ENCODE measurements at regions not wholly inside any gene's neighbourhood (a gene's known extent, or its start where the extent isn't known, plus 50 kb on each side); places are given as distances from the start of the nearest gene placed in this dataset.

DNA sequence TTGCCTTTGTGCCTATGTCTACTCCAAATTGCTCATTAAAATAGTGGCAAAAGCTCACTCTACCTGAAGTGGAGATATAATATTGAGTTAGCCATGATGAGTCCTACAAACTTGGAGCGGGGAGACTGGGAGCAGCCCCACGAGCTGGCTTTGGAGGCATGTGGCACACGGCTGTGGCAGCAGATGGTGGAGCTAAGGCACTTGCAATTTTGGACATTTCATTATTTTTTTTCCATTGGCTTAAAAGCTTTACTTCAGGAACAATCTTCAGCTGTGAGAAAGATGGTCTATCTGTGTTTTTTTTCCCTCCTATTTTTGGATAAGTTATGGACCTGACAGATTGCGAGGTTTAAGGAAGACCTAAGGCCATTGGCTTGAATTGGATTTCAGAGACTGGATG, 578.3 kb downstream of the CMPK2 start:
- DNase-seq (ENCODE audit: low read depth in 2 of 2) = no peak

GRCh38 chr2:6288791-6289190, 576.9 kb downstream of the CMPK2 start:
- no peak for DNase-seq (ENCODE audit: low read depth in 2 of 2)

DNA sequence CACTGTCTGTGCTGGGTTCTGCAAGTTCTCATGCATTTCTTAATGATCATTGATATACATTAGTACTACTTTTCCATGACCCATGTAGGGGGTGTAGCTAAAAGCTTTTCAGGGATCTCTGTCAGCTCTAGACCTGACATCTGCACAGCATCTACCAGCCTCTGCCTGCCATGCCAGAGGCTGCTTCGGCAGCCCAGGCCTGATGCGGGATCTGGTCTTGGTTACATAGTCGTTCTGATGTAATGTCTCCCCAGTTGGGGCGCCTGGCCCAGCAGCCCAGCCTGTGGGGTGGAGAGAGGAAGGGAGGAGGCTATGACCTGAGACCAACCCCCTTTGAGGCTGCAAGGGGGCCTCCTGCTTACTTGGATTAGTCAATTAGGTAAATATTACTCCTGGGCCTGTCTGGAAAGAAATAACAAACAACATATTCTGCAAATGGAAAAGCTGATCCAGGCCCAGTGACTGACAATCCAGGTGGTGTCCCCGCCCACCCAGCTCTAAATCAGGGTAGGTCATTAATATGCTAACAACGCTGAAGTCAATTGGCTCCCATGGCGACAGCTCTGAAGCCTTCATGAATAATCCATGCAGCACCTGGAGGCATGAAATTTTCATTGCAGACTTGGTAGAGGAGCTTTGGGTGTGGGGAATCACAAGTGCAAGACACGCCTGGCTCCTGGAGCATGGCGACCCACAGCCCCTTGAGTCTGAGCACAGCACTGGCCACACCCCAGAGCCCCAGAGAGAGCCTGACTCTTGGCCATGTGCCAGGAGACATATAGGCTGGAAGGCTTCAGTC, 575.3 kb downstream of the CMPK2 start:
- DNase-seq (ENCODE audit: low read depth in 2 of 2) = no peak

- no peak for DNase-seq (ENCODE audit: low read depth in 2 of 2)
Observed at GRCh38 chr2:6294791-6295190, 570.9 kb downstream of the CMPK2 start.

DNA sequence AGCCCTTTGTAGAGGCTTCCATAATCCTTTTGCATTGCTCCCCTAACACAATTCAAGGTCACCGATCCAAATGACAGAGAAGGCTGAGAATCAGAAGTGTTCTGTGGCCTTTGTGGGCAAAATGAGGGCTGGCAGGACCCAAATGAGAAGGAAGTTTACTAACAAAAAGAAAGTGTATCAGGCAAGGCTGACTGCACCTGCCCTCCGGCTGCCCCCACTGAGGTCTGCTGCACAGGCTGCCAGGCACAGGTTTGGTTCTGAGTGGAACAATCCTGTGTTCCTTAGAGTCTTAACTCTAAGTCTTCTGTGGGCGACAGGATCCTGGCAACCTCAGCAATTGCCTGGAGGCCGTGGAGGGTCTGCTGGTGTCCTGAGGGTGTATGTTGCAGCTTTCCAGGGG, 568.5 kb downstream of the CMPK2 start:
- no peak for DNase-seq (ENCODE audit: low read depth in 2 of 2)

GRCh38 chr2:6301426-6301825, 564.3 kb downstream of the CMPK2 start:
- DNase-seq (ENCODE audit: low read depth in 2 of 2) = no peak

GRCh38 chr2:6308986-6309385, 556.7 kb downstream of the CMPK2 start:
- no peak for DNase-seq (ENCODE audit: low read depth in 2 of 2)

DNA sequence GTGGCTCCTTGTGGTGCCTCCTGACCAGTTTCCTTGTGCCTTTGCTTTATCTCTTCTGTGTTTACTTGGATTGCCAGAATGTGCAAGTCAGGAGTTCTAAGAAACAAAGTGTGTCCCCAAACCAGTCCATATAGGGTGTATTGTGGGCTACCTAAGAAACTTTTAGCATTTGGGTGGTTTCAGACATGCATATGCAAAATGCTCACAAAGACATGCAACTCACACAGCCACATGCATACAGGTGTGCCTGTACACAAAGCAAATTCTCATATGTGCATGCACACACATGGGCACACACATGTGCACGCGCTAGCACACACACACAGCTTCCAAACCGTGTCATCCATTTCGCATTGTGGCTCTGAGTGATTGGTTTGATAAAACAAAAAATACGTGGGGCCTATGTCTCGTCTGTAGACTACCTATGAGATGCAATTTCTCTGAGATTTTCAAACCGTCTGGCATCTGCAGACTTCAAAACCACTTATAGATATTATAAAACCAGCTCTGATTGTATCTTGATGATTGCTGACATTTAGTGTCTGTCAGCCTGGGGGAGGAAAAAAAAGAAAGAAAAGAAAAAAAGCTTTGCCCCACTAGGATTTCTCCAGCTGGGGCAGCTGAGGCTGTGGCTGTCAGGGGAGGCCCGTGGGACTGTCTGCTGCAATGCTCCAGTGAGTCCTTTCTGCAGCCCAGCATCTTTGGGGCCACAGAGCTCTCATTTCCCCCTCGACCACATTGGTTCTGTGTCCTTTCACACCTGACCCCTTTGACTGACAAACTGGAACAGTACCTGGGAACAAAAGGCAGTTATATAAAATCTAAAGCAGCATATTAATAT, 556.1 kb downstream of the CMPK2 start:
- no peak for DNase-seq (ENCODE audit: low read depth in 2 of 2)

DNA sequence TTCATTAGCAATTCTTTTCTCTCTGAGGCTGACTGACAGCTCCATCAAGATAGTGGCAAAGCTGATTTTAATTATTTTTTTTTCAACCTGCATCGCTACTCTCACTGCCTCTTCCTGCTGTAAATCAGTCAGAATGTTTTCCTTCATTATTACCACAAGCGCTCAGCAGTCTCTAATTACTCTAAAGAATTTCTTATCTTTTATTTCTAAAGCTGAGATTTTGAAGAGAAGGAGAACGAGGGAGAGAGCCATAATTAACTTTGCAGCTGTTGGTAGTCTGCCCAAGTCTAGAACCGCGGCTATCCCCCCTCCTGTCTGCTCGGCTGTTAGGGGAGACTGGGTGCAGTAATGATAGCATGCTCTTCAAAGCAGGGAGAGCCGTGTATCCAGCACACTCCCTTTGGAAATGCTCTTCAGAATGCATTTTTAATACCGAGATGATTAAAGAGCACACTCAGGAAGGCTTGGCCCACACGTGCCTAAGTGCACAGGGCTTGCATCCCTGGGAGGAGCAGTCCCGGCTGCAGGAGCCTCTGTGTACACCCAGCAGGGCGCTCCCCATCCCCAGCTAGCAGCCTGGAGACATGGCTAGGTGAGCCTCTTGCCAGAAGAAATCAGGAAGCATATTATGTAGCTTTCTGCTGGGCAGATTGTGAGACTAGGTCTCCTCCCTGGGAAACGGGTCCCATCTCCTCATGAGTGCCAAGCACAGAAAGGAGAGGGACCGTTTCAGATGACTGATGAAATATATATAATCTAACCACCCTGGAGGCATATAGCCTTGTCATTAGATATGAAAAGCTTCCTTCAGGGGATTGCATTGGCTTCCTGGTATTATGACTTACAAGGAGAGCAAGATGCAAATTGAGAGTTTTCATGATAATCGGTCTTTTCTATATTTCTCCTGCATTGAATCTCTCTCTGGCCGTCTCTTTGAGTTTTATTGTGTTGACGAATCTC, 555.2 kb downstream of the CMPK2 start:
- DNase-seq (ENCODE audit: low read depth in 2 of 2) = no peak

GRCh38 chr2:6312367-6312766, 553.3 kb downstream of the CMPK2 start:
- DNase-seq (ENCODE audit: low read depth in 2 of 2) = no peak

GRCh38 chr2:6314218-6314960, 551.3 kb downstream of the CMPK2 start:
- DNase-seq (ENCODE audit: low read depth in 2 of 2) = no peak

- DNase-seq (ENCODE audit: low read depth in 2 of 2) = no peak
Observed at GRCh38 chr2:6325616-6326015, 540.1 kb downstream of the CMPK2 start.

DNA sequence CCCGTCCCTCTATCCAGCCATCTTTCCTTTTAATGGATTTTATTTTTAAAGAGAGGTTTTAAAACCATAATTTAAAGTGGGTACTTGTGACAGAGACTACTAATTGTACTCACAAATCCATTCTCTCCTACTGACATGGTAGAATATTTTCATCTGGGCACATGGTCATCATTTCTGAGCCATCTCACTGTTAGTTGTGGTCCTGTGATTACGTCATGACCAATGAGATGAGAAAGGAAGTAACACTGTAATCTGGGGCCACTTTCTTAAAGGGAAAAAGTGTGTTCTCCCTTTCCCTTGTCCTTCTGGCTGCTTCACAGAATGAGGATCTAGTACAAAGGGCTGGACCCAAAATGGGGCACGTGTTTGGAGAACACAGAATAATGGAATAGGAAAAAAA, 538.7 kb downstream of the CMPK2 start:
- no peak for DNase-seq (ENCODE audit: low read depth in 2 of 2)

- no peak for DNase-seq (ENCODE audit: low read depth in 2 of 2)
Observed at GRCh38 chr2:6336752-6337471, 528.8 kb downstream of the CMPK2 start.

DNA sequence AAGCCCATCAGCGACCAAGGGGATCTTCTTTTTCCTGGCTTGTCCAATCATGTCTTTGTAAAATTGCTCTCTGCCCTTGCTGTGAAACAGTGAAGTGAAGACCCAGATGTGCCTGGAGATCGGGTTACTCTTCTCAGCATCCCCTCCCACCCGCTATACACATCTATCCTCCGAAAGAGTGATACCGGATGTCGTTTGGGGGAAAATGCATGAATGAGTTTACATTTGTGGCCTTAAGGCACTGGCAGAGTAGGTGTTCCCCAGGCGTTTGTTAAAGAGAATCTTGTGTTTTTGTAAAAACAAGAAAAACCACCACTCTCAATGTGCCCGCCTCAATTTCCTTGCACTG, 528.3 kb downstream of the CMPK2 start:
- DNase-seq (ENCODE audit: low read depth in 2 of 2) = no peak

GRCh38 chr2:6341588-6342129, 524.0 kb downstream of the CMPK2 start:
- no peak for DNase-seq (ENCODE audit: low read depth in 2 of 2)

- no peak for DNase-seq (ENCODE audit: low read depth in 2 of 2)
Observed at GRCh38 chr2:6342273-6342920, 523.3 kb downstream of the CMPK2 start.

DNA sequence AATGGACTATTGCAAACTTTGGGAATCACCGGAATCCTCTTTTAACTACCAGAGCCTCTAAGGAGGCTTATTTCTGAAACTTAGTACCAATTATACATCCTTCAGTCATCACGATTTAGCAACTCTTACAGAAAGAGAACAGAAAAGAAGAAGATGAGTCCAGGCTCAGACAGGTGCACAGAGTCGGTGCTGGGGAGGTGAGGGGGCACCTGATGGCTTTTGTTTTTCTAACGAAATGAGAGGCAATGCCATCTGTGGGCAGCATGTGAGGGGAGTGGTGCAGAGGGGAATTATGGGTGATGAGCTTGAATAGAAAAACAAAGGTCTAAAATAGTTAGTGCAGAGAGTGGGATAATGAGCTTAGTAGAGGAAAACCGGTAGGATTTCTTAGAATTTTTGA, 522.6 kb downstream of the CMPK2 start:
- DNase-seq (ENCODE audit: low read depth in 2 of 2) = no peak

DNA sequence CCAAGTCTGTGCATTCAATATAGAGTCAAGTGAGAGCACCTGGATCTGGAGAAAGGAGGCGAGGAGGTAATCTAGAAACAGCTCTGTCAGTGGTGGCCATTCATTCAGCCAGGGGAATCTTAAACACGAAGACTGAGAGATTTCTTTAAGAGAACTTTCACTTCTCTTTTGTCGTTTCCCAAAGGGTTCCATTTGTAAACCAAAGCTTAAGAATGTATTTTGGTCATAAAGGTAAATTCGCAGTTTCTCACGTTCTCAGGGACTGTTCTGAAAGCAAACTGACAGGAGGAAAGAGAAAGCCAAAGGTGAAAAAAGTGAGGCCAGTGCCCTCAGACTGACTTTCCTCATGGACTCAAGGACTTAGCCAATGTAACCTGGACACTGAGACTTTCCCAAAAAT, 513.5 kb downstream of the CMPK2 start:
- no peak for DNase-seq (ENCODE audit: low read depth in 2 of 2)
